GM19397 (cell line): ENCODE measurements at regions not wholly inside any gene's neighbourhood (a gene's known extent, or its start where the extent isn't known, plus 50 kb on each side); places are given as distances from the start of the nearest gene placed in this dataset.
A peak's percentile ranks its signal among the peaks of the same experiment; 100 is the strongest.

Source experiments
- ATAC-seq: cut with Tn5 transposase; IDR thresholded peaks from one replicate; pipeline ENCODE4 v1.9.1; 2021; ENCODE audit warnings: mild to moderate bottlenecking, moderate library complexity; ENCODE audit not compliant: unreplicated experiment

- no peak for ATAC-seq
These were observed 134.8 kb upstream of the ZMIZ1 start for GRCh38 chr10:78933828-78934531.

DNA sequence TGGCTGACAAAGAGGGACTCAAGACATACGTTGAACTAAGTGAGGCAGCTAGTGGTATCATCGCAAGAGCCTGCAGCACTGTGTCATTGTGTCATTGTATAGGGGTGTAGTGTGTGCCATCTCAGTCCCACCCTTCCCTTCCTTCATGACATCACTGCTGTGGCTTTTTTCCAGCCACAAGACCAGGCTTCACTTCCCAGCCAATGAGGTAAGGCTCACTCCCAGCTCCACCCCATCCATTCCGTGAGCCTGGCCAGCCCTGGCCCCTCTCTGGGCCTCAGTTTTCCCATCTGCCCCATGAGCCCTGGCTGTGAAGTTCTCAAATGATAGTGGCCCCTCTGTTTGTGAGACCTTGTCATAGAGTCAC, 134.3 kb upstream of the ZMIZ1 start:
- no peak for ATAC-seq

DNA sequence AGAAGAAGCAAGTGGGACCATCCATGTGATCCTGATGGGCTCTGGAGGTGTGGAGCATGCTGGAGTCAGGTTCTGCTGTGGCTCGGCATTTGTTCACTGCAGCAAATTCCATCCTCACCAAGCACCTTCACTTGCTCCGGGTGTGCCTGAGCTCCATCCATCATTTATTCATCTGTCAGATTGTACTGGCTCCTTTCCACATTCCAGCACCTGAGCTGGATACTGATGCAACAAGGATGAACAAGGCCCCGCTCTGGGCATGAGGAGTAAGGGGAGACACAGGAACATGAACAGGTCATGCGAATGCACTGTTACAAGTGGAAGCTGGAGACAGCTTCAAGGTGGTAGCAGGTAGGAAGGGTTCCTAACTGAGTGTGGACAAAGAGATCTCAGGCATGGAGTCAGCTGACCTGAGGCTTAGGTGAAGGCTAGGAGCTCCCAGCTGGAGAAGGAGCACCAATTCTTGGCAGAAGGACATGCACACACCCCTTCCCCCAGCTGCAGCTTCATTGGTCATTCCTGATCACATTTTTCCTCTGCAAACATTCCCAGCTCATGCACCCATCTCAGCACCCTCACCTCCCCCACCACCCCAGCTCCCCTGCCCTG, 133.7 kb upstream of the ZMIZ1 start:
- no peak for ATAC-seq

DNA sequence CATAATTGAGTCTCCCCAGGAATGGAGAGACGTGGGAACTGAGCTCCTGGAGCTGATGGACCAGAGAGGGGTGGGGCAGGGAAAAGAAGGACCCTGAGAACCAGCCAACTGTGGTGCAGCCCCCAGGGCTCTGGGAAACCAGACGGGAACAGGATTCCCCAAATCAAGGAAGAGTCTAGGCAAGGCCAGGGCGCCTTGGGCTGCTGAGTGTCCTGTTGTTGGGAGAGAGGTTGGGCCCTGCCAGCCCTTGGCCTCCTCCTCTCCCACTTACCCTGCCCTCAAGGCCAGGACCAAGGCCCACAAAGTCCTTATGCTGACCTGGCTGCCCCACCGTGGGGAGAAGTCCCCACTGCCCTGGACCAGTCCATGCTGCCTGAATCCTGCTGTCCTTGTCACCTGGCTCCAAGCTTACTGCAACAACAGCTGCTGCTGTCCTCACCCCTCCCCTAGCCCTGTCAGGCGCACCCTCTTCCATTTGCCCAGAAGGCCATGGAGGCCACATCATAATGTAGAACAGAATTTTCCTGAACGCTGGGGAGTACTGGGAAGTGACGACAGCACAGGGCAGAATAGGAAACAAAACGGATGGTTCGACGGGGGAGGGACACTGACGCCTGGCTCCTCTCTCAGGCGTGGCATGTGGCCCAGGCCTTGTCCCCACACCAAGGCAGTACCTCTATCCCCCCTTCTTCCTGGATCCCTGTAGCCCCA, 132.9 kb upstream of the ZMIZ1 start:
- ATAC-seq, result no peak

- ATAC-seq, result no peak
These were observed 132.1 kb upstream of the ZMIZ1 start for GRCh38 chr10:78936412-78937342.

DNA sequence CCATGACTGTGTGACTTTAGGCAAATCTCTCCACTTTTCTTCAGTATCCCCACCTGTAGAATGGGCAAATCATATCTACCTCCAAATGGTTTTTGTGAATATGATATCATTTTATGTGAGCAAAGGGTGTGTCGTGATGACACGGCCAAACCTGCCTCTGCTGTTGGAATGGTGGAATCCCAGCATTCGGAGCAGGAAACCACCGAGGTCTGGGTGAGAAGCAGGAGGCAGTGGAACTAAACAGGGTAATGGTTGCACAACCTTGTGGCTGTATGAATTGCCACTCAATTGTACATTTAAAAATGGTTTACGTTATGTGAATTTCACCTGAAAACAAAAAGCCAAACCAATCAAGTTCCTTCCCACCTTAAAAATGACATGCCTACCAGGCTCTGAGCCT, 131.4 kb upstream of the ZMIZ1 start:
- ATAC-seq, result no peak

DNA sequence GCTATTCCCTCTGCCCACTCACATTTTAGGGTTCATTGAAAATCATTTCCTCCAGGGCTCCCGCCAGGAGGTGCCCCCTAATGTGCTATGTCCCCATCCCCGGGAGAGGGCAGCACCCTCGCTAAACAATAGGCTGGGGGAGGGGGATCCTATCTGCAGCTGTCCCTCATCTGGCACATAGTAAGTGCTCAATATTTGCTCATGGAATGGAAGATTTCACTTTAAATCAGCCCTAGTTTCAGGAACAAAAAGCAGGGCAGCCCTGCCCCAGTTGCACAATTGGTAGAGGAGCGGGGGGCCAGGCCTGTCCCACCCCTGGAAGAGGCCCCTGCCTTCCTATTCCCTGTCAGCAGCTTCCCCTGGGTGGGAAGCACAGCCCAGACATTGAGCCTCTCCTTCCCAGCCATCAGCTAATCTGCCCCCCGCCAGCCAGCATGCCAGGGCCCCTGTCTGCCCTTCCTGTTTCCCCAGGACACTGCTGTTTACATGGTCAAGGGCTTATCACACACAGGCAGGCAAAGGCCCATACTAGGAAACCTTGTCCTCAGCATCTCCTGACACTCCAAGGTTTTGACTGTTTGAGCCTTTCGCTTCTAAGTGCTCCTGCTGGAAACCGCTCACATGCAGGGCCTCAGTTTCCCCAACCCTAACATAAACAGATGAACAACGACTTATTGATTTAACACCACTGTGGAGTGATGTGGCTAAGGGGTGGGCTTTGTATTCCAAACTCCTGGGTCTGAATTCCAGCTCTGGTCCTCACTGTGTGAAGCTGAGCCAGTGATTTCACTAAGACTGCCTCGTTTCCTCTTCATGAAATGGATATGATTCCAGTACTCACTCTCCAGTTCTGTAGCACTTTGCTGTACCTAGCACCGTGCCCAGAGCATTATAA, 130.7 kb upstream of the ZMIZ1 start:
- ATAC-seq, result no peak

GRCh38 chr10:78938695-78939672, 129.8 kb upstream of the ZMIZ1 start:
- no peak for ATAC-seq

DNA sequence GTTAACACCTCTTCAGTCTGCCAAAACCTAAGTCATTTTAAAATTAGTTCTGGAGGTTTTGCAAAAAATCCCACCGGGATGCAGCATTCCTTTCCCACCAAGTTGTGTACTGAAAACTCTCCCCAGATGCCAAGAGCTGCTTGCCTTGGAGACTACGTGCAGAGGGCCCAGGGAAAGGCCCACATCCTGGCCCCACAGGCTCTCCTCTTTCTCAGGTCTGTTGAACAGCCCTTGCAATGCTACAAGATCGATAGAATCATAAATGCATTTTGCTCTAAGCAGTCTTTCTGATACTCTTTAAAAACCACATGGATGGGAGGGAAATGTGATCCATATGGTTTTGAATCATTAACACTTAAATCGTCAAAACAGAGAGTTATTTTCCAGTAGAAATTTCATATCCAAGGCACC, 126.7 kb upstream of the ZMIZ1 start:
- no peak for ATAC-seq

- ATAC-seq, result no peak
These were observed 123.9 kb upstream of the ZMIZ1 start for GRCh38 chr10:78944723-78945312.

GRCh38 chr10:78945838-78946237, 122.9 kb upstream of the ZMIZ1 start:
- no peak for ATAC-seq

DNA sequence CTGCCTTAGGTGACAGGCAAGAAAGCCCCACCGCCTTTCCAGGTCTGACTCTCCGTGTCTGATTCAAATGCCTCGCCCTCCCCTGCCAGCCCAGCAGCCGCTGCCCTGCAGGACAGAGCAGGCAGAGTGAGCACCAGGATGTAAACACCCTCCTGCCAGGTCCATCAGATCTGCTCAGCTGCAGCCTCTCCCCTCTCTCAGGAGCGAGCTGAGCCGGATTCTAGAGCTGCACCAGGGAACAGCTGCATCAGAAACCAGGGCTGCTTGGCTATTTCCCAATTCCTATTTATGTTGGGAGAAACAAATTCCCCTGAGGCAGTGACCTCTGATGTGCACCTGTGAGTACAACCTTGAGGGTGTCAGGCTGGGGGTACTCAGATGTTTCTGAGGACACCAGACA, 121.5 kb upstream of the ZMIZ1 start:
- no peak for ATAC-seq

DNA sequence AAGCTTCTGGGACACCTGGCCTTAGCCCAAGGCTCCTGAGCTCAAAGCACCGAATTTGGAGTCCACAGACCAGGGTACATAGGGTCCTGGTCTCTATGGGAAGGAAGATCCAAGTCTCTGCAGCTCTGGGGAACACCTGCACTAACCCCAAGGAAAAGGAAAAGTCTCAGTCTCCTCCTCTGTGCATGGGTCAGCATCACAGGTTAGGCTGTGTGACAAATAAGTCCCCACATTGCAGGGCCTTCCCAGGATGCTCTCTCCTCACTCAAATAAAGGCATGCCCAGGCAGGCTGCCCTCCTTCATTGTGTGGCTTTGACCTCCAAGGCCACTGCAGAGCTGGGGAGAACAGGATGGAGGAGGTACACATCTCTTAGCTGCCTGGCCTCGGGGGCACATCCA, 121.0 kb upstream of the ZMIZ1 start:
- ATAC-seq, result no peak

- no peak for ATAC-seq
These were observed 120.1 kb upstream of the ZMIZ1 start for GRCh38 chr10:78948621-78949030.

- ATAC-seq, result no peak
These were observed 117.8 kb upstream of the ZMIZ1 start for GRCh38 chr10:78950656-78951587.

- no peak for ATAC-seq
These were observed 116.7 kb upstream of the ZMIZ1 start for GRCh38 chr10:78952030-78952429.

DNA sequence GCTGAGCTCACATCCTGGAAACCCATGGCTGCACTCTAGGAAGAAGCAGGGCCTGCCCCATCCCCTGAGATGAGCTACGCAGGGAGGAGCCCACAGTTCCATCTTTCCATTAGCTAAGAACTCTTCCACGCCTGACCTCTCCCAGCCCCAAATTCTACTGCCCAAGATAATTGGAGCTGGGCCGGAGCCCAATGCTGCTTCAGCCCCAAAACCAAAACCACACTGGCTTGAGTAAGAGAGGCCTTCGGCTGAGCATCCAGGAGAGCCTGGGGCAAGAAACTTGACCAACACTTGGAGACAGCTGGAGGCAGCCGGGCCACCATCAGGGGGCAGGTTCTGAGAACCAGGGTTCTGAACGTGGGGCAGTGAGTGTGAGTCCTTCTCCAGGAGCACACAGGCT, 116.1 kb upstream of the ZMIZ1 start:
- ATAC-seq, result peak; percentile 11
